NAMALWA (cell line): ENCODE measurements at regions not wholly inside any gene's neighbourhood (a gene's known extent, or its start where the extent isn't known, plus 50 kb on each side); places are given as distances from the start of the nearest gene placed in this dataset.
"Not testable (repeated sequence)": the region's sequence is repeated elsewhere in the genome, so short reads cannot be mapped to it uniquely, and the experiment has no call there.

ENCODE experiments used
- DNase-seq: peaks from one replicate; pipeline ENCODE4 v3.0.0-alpha.2; 2015; ENCODE audit warnings: low spot score

GRCh38 chr13:74574964-74575728, 440.9 kb upstream of the KLF12 start:
- DNase-seq: no peak

- DNase-seq: peak; percentile 19
These were observed 439.4 kb upstream of the KLF12 start for GRCh38 chr13:74573654-74574053.

- no peak for DNase-seq
These were observed 437.6 kb upstream of the KLF12 start for GRCh38 chr13:74571811-74572210.

- DNase-seq: no peak
These were observed 436.6 kb upstream of the KLF12 start for GRCh38 chr13:74570834-74571233.

- no peak for DNase-seq
These were observed 435.8 kb upstream of the KLF12 start for GRCh38 chr13:74570046-74570445.

- no peak for DNase-seq
These were observed 435.0 kb upstream of the KLF12 start for GRCh38 chr13:74569251-74569650.

- DNase-seq: no peak
These were observed 433.3 kb upstream of the KLF12 start for GRCh38 chr13:74567485-74567884.

- DNase-seq: no peak
These were observed 428.2 kb upstream of the KLF12 start for GRCh38 chr13:74562381-74562780.

GRCh38 chr13:74561155-74561554, 427.0 kb upstream of the KLF12 start:
- DNase-seq: no peak

- peak; percentile 19 for DNase-seq
These were observed 426.1 kb upstream of the KLF12 start for GRCh38 chr13:74560325-74560724.

GRCh38 chr13:74557870-74558269, 423.7 kb upstream of the KLF12 start:
- DNase-seq: no peak

- DNase-seq: no peak
These were observed 421.6 kb upstream of the KLF12 start for GRCh38 chr13:74555651-74556420.

GRCh38 chr13:74555276-74555625, 421.0 kb upstream of the KLF12 start:
- DNase-seq: no peak

GRCh38 chr13:74554569-74555275, 420.5 kb upstream of the KLF12 start:
- DNase-seq: no peak

- DNase-seq: no peak
These were observed 415.8 kb upstream of the KLF12 start for GRCh38 chr13:74550039-74550438.

- DNase-seq: not testable (repeated sequence)
These were observed 402.4 kb upstream of the KLF12 start for GRCh38 chr13:74536649-74537048.

GRCh38 chr13:74533226-74533625, 399.0 kb upstream of the KLF12 start:
- DNase-seq: no peak

GRCh38 chr13:74530011-74530410, 395.8 kb upstream of the KLF12 start:
- no peak for DNase-seq

- DNase-seq: no peak
These were observed 394.7 kb upstream of the KLF12 start for GRCh38 chr13:74528734-74529513.

- no peak for DNase-seq
These were observed 388.9 kb upstream of the KLF12 start for GRCh38 chr13:74523057-74523456.

GRCh38 chr13:74511523-74511922, 377.3 kb upstream of the KLF12 start:
- DNase-seq: no peak

- DNase-seq: no peak
These were observed 353.0 kb upstream of the KLF12 start for GRCh38 chr13:74487091-74487722.
